Astrocyte (in vitro differentiated cells and primary cell): ENCODE measurements at regions not wholly inside any gene's neighbourhood (a gene's known extent, or its start where the extent isn't known, plus 50 kb on each side); places are given as distances from the start of the nearest gene placed in this dataset.

Experiments
- DNase-seq: peaks from one replicate; pipeline ENCODE4 v3.0.0-alpha.2; 2010; ENCODE audit warnings: low read depth
- FAIRE-seq: peaks from 2 replicates; lab custom pipeline; 2011; peaks lifted over from hg19 to GRCh38; lab: Jason Lieb, UNC
- H2AFZ ChIP-seq: 2 replicates; pipeline ENCODE4 v1.6.0; 2012; ENCODE audit warnings: low read depth, low read length, inconsistent platforms
- H3K27ac ChIP-seq: 2 replicates; pipeline ENCODE4 v1.5.1; 2011; ENCODE audit warnings: low read depth, low read length, inconsistent platforms
- H3K27me3 ChIP-seq: 2 replicates; pipeline ENCODE4 v1.6.0; 2011; ENCODE audit warnings: low read length, inconsistent platforms; ENCODE audit not compliant: insufficient read depth
- H3K36me3 ChIP-seq: 2 replicates; pipeline ENCODE4 v1.5.1; 2011; ENCODE audit warnings: low read length, inconsistent platforms; ENCODE audit not compliant: insufficient read depth
- H3K4me1 ChIP-seq: 2 replicates; pipeline ENCODE4 v1.5.1; 2011; ENCODE audit warnings: low read length, inconsistent platforms; ENCODE audit not compliant: insufficient read depth
- H3K4me2 ChIP-seq: 2 replicates; pipeline ENCODE4 v1.6.0; 2012; ENCODE audit warnings: low read length, inconsistent platforms
- H3K4me3 ChIP-seq: 2 replicates; pipeline ENCODE4 v1.5.1; 2011; ENCODE audit warnings: low read depth, mild to moderate bottlenecking, low read length, inconsistent platforms; ENCODE audit not compliant: insufficient read depth
- H3K79me2 ChIP-seq: 2 replicates; pipeline ENCODE4 v1.6.0; 2012; ENCODE audit warnings: mild to moderate bottlenecking, low read length, inconsistent platforms; ENCODE audit not compliant: insufficient read depth
- H3K9ac ChIP-seq: 2 replicates; pipeline ENCODE4 v1.6.0; 2012; ENCODE audit warnings: mild to moderate bottlenecking, low read length, inconsistent platforms
- H3K9me3 ChIP-seq: 2 replicates; pipeline ENCODE4 v1.5.1; 2012; ENCODE audit warnings: low read depth, mild to moderate bottlenecking, low read length, inconsistent platforms; ENCODE audit not compliant: insufficient read depth
- H4K20me1 ChIP-seq: 2 replicates; pipeline ENCODE4 v1.6.0; 2012; ENCODE audit warnings: low read length, inconsistent platforms; ENCODE audit not compliant: insufficient read depth
- H3K27ac Mint-ChIP-seq: one replicate; pipeline ENCODE4 v1.8.0; 2021; ENCODE audit warnings: mild to moderate bottlenecking, mixed read lengths; ENCODE audit not compliant: unreplicated experiment
- H3K27me3 Mint-ChIP-seq: one replicate; pipeline ENCODE4 v1.8.0; 2021; ENCODE audit warnings: low read depth, mixed read lengths; ENCODE audit not compliant: unreplicated experiment
- H3K36me3 Mint-ChIP-seq: one replicate; pipeline ENCODE4 v1.8.0; 2021; ENCODE audit warnings: low read depth, mixed read lengths; ENCODE audit not compliant: unreplicated experiment
- H3K4me1 Mint-ChIP-seq: one replicate; pipeline ENCODE4 v1.8.0; 2021; ENCODE audit warnings: low read depth, mixed read lengths; ENCODE audit not compliant: unreplicated experiment
- H3K4me3 Mint-ChIP-seq: one replicate; pipeline ENCODE4 v1.8.0; 2021; ENCODE audit warnings: mild to moderate bottlenecking, moderate library complexity, mixed read lengths; ENCODE audit not compliant: unreplicated experiment
- H3K9me3 Mint-ChIP-seq: one replicate; pipeline ENCODE4 v1.8.0; 2021; ENCODE audit warnings: mild to moderate bottlenecking, mixed read lengths; ENCODE audit not compliant: unreplicated experiment
- CTCF ChIP-seq: IDR thresholded peaks from 2 replicates; pipeline ENCODE4 v1.5.1; 2011; ENCODE audit warnings: low read depth, mild to moderate bottlenecking, inconsistent platforms, low read length, moderate library complexity; ENCODE audit not compliant: insufficient read depth
- EZH2 ChIP-seq: IDR thresholded peaks from 2 replicates; pipeline ENCODE4 v1.6.1; 2012; ENCODE audit warnings: mild to moderate bottlenecking, low read length, inconsistent platforms; ENCODE audit not compliant: insufficient read depth

- TF ChIP-seq CTCF (no peak), EZH2 (no peak)
- Mint-ChIP-seq H3K4me3 (no peak overlapping the region), H3K27me3 (no peaks in the 10 kb centered on the region), H3K9me3 (peaks cover 4% of the 10 kb centered on the region), H3K36me3 (no peaks in the 10 kb centered on the region), H3K4me1 (no peaks in the 10 kb centered on the region), H3K27ac (no peak overlapping the region)
- Histone ChIP-seq H3K4me1 (no peaks in the 10 kb centered on the region), H3K9me3 (peaks cover 3% of the 10 kb centered on the region), H3K79me2 (no peaks in the 10 kb centered on the region), H3K36me3 (no peaks in the 10 kb centered on the region), H4K20me1 (no peaks in the 10 kb centered on the region), H3K4me2 (no peak overlapping the region), H3K27ac (no peak overlapping the region), H3K27me3 (no peaks in the 10 kb centered on the region), H2AFZ (no peak overlapping the region), H3K9ac (no peak overlapping the region), H3K4me3 (no peak overlapping the region)
- FAIRE-seq (no peak), DNase-seq (no peak)
These were observed 100.3 kb downstream of the HS3ST1 start for GRCh38 chr4:11328401-11328800.

GRCh38 chr4:11326021-11326420, 102.7 kb downstream of the HS3ST1 start:
- no peak overlapping the region for H3K27ac ChIP-seq
- H3K4me1 Mint-ChIP-seq = no peaks in the 10 kb centered on the region
- no peak overlapping the region for H3K4me3 Mint-ChIP-seq
- H3K36me3 Mint-ChIP-seq = no peaks in the 10 kb centered on the region
- H3K4me2 ChIP-seq = no peak overlapping the region
- FAIRE-seq (no peak), DNase-seq (no peak)
- peaks cover 3% of the 10 kb centered on the region for H3K9me3 ChIP-seq
- no peaks in the 10 kb centered on the region for H3K79me2 ChIP-seq
- H3K27me3 Mint-ChIP-seq = no peaks in the 10 kb centered on the region
- H3K4me3 ChIP-seq = no peak overlapping the region
- H4K20me1 ChIP-seq = no peaks in the 10 kb centered on the region
- H3K27me3 ChIP-seq = no peaks in the 10 kb centered on the region
- no peak overlapping the region for H3K9ac ChIP-seq
- H3K36me3 ChIP-seq = no peaks in the 10 kb centered on the region
- H3K4me1 ChIP-seq = no peaks in the 10 kb centered on the region
- H2AFZ ChIP-seq = no peak overlapping the region
- H3K27ac Mint-ChIP-seq = no peak overlapping the region
- TF ChIP-seq EZH2 (no peak), CTCF (no peak)
- H3K9me3 Mint-ChIP-seq = peaks cover 8% of the 10 kb centered on the region

GRCh38 chr4:11323771-11324170, 104.9 kb downstream of the HS3ST1 start:
- H3K4me1 ChIP-seq = no peaks in the 10 kb centered on the region
- no peak overlapping the region for H3K27ac ChIP-seq
- no peaks in the 10 kb centered on the region for H4K20me1 ChIP-seq
- H3K4me3 Mint-ChIP-seq = no peak overlapping the region
- H3K27me3 Mint-ChIP-seq = no peaks in the 10 kb centered on the region
- DNase-seq (no peak), FAIRE-seq (no peak)
- no peaks in the 10 kb centered on the region for H3K27me3 ChIP-seq
- H3K36me3 ChIP-seq = no peaks in the 10 kb centered on the region
- peaks cover 8% of the 10 kb centered on the region for H3K9me3 Mint-ChIP-seq
- H3K4me3 ChIP-seq = no peak overlapping the region
- peaks cover 3% of the 10 kb centered on the region for H3K9me3 ChIP-seq
- no peak overlapping the region for H3K9ac ChIP-seq
- no peak overlapping the region for H3K4me2 ChIP-seq
- no peaks in the 10 kb centered on the region for H3K79me2 ChIP-seq
- TF ChIP-seq CTCF = no peak
- no peak for TF ChIP-seq EZH2
- H3K4me1 Mint-ChIP-seq = no peaks in the 10 kb centered on the region
- H3K36me3 Mint-ChIP-seq = no peaks in the 10 kb centered on the region
- no peak overlapping the region for H3K27ac Mint-ChIP-seq
- no peak overlapping the region for H2AFZ ChIP-seq
